GM18508 (cell line): ENCODE measurements at regions not wholly inside any gene's neighbourhood (a gene's known extent, or its start where the extent isn't known, plus 50 kb on each side); places are given as distances from the start of the nearest gene placed in this dataset.
"Not testable (repeated sequence)": the region's sequence is repeated elsewhere in the genome, so short reads cannot be mapped to it uniquely, and the experiment has no call there.

ENCODE experiments used
- ATAC-seq: cut with Tn5 transposase; IDR thresholded peaks from one replicate; pipeline ENCODE4 v1.9.1; 2021; ENCODE audit warnings: moderate number of reproducible peaks; ENCODE audit not compliant: insufficient read depth, unreplicated experiment

DNA sequence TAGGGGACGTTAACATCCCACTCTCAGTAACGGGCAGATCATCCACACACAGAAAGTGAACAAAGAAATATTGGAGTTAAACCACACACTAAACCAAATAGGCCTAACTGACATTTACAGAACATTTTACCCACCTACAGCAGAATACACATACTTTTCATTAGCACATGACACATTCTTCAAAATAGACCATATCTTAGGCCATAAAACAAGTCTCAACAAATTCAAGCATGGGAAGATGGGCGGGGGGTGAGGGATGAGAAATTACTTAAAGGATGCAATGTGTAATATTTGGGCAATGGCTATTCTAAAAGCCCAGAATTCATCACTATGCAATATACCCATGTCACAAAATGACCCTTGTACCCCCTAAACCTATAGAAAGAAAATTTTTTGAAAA, 226.2 kb downstream of the ATPSCKMT start:
- ATAC-seq, result no peak

DNA sequence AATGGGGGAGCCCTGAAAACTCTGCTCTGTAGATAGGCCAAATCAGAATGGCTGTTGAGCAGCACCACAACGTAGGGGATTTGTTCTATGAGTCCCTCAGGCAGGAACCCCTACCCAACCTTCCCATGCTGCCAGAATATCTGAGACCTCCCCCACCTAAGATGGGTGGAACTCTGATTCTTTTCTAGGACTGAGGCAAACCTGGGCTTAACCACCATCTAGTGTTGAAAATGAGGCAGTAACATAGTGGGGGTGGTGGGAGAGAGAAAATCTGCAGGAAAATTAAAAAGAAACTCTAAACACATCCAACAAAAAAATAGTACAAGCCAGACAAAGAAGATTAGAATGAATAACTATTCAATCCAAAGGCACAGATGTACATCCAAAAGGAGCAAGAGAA, 228.4 kb downstream of the ATPSCKMT start:
- no peak for ATAC-seq

DNA sequence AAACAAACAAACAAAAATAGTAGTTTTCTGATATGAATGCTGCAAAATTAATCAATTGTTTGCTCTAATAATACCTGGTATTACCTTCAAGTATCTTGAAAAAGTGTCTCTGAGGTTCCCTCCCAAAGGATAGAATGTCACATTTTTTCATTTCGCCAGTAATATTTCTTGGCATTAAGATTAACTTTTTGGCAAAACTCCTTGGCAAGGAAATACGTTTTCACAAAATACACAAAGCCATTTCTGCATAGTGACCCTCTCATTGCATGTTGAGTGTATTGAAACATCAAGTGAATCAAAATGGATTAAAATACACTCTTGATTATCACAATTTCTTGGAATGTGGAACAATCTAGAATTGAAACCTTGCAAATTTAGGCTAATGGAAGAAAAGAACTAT, 230.5 kb downstream of the ATPSCKMT start:
- ATAC-seq, result no peak

DNA sequence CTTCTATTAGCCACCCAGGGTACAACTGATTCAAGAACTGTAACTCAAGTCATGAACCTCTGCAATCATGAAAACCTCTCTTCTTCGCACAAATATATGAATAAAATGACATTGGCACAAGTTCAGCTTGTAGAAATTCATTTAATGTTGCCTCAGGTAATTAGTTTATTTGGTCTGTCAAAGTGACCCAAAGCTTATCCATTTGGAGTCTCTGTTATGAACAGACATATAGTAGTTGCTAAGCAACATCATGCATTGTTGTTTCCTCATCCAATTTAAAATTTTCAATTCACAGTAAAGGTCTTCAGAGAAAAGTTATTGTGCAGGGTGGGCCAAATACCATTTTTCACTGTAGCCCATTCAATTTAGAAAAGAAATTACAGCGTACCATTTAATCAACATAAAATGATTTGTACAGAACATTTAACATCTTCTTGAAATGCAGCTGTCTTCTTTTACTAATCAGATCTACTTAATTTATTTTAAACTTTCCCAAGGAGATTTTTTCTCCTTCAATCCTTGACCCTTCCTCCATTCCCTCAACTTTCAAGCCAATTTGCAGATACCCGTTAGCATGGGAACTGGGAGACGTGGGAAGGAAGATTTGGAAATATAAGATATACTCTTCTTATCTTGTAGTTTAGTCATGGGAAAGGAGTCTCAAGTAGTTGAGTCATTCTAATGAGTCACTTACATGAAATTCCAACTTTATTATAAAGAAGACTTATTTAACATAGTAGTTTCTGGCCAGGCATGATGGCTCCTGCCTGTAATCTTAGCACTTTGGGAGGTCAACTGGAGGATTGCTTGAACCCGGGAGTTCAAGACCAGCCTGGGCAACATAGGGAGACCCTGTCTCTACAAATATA, 231.3 kb downstream of the ATPSCKMT start:
- no peak for ATAC-seq

DNA sequence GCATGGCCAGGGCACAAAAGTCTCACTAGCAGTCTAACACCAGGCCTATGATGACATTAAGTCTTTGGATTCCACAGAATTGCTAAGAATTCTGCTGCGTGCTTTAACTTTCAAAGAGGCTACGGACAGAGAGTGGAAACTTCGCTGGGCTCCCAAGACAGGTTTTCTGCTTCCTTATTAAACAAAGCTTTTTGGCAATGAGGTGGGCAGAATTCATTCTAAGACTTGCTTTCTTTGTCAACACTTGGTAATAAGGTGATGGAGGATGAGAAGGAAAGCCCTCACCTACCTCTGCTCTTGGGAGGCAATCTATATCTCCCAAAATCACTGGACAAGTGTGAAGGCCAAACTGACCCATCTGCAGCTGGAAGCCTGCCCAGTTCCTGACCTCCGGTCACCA, 231.9 kb downstream of the ATPSCKMT start:
- ATAC-seq, result no peak

DNA sequence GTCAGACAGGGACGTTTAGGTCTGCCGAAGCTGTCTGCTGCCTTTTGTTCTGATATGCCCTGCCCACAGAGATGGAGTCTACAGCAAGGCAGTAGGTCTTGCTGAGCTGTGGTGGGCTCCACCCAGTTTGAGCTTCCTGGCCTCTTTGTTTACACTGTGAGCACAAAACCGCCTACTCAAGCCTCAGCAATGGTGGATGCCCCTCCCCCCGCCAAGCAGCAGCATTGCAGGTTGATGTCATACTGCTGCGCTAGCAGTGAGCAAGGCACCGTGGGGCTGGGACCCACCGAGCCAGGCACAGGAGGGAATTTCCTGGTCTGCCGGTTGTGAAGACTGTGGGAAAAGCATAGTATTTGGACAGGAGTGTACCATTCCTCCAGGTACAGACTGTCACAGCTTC, 233.1 kb downstream of the ATPSCKMT start:
- ATAC-seq, result not testable (repeated sequence)

DNA sequence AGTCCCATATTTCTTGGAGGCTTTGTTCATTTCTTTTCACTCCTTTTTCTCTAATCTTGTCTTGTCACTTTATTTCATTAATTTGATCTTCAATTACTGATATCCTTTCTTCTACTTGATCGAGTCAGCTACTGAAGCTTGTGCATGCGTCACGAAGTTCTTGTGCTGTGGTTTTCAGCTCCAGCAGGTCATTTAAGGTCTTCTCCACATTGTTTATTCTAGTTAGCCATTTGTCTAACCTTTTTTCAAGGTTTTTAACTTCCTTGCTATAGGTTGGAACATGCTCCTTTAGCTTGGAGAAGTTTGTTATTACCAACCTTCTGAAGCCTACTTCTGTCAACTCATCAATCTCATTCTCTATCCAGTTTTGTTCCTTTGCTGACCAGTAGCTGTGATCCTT, 234.0 kb downstream of the ATPSCKMT start:
- not testable (repeated sequence) for ATAC-seq

DNA sequence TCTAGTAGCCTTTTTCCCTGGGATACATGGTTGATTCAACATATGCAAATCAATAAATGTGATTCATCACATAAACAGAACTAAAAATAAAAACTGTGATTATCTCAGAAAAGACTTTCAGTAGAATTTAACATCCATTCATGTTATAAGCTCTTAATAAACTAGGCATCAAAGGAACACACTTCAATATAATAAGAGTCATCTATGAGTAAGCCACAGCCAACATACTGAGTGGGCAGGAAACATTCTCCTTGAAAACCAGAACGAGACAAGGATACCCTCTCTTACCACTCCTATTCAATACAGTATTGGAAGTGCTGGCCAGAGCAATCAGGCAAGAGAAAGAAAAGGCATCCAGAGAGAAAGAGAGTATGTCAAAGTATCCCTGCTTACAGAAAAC, 239.9 kb downstream of the ATPSCKMT start:
- no peak for ATAC-seq

DNA sequence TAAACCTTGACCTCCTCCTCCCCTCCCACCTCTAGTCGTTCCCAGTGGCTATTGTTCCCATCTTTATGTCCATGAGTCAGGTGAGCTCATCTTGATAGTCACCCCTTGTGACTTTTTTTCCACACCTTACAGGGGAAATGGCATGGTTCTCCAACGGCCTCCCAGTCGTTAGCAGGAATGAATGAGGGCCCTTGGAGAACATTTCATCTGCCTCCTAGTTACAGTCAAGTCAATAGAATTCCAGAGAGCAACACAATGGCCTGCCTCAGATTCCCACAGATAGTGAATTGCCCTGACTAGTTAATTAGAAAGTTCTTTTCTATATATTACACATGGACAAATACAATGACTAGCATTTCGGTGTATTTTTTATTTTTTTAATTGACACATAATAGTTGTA, 262.6 kb downstream of the ATPSCKMT start:
- no peak for ATAC-seq

DNA sequence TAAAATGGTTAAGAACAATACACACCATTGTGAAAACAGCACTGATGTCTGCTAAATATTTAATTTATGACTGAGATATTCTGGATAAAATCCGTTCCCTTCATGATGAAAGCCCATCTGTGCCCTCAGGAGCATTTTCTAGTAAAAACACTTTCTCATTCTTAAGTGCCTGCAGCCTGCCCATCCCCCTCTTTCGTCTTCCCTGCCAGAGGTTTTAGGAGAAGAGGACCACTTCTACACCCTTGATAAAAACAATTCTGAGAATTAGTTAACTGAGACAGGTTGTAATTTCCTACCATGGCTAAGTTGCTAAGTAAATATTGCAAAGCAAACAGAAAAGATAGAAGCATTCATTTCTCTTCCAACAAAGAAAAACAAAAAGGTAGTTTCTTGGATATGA, 272.6 kb downstream of the ATPSCKMT start:
- ATAC-seq, result no peak

DNA sequence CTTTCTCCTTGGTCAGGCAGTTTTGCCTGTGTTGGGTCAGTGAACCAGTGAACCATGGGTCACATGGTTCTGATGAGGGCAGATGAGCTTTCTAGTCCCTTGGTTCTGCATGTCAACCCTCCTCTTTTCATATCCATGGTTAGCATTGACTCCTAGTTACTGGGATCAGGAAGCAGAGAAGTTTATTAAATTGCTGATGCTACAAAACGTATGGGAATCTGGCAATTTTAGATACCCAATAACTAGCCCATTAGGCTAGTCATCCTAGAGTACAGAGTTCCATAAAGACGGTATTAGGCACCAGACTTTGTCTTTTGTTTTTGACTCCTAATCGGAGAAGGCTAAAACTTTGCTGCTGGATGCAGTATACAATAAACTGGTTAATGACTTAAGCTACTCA, 273.1 kb downstream of the ATPSCKMT start:
- no peak for ATAC-seq

DNA sequence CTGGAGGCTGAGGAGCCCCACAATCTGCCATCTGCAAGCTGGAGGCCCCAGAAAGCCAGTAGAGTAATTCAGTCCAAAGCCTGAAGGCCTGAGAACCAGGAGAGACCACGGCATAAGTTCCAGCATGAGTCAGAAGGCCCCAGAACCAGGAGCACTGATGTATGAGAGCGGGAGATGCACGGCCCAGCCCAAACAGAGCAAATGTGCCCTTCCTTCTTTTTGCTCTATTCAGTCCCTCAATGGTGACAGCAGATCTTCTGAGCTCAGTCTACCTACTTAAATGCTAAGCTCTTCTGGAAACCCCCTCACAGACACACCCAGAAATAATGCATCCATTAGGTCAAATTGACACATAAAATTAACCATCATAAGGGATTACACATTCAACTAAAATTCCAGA, 277.6 kb downstream of the ATPSCKMT start:
- no peak for ATAC-seq

DNA sequence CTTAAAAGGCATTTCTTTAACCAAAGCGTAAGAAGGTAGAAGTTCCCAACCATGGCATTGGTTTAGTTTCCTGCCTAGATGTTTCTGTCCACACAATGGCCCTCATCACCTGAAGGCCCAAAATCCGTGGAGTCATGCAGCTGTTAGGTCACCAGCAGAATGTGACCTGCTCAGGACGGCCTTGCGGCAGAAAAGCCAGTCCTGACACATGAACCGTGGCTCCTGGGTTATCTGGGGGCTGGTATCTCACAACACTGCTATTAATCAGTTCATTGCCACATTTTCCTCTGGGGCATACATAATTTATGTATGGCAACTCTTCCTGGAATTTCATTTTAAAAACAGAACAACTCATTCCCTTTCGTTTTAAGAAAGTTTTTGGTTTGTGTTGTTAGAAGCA, 278.4 kb downstream of the ATPSCKMT start:
- ATAC-seq, result no peak

DNA sequence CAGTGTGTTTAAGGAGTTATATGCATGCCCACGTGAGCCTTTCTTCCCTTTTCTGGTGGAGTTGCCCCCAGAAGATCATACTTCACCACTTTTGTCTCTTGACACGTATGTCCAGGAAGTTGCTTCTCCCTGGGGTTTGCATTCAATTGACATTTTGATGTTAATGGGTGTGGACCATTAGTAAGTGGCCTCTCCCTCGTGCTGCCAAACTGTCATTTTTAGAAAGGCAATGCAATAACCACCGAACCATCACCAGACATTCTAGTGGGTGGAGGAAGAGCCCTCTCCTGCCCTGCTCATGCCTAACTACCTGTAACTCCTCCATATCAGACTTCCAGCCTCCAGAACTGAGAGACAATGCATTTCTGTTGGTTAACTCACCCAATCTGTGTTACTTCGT, 290.8 kb downstream of the ATPSCKMT start:
- no peak for ATAC-seq

DNA sequence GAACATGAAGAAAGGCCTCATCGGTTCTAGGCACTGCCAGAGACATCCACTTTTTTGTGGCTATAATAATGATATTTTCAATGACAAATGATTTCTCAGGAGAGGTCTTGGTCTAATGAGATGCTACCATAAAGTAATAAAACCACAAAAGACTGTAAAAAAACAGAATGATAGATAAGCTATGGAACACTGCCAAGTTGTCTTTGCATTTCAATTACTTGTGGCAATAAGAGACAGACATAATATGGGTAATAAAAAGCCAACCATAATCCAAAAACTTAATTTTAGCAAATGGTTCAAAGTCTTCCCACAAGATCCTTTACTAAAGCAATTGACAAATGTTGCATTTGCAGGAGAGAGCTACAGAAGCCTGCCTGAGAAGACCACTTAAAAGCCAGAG, 292.5 kb downstream of the ATPSCKMT start:
- no peak for ATAC-seq

DNA sequence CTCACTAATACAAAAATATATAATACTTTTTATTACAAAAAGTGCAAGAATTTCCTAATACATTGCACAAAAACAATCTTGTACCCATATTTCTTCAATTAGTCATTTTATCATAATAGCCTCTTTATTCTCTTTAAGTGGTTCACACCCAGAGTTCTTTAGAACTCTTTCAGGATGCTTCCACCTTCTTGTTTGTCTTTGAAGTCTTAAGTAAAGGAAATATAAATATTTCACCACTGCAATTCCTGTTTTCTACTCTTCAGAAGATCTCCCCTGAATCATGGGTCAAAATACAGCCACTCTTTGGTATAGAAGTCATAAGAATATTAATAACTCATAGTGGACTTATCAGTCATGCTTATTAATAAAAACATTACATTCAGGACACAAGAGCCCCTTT, 293.0 kb downstream of the ATPSCKMT start:
- no peak for ATAC-seq

DNA sequence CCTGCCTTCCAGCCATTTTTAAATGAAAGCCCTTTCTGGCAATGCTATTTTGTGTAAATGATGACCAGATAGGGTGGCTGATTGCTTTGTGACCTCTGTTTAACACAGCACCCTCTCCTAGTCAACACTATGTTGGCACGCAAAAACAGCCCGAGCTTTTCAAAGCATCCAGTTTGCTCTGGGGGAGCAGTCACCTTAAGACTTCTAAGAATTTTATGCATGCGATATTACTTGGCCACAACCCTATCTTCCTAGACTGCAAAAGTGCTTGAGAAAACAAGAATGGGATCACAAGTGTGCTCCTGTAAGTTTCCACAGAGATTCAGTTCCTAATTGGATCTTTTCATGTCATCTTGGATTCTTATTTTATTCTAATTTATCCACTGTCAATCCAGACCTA, 294.1 kb downstream of the ATPSCKMT start:
- ATAC-seq, result no peak

DNA sequence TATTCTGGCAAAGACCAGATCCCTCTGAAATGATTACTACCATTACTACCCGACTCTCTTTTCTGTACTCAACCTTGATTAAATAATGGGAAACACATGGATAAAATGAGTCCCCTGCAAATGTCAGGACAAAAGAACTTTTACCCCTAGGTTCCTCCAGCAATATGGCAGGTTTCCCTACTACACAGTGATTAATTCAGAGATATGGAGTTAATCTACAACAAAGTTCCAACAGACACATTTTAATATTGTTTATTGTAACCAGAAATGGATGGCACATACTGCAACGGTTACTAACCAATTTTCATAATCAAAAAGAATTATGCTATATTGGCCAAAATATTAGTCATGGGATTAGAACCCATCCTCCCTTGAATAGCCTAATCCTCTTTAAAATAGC, 294.8 kb downstream of the ATPSCKMT start:
- no peak for ATAC-seq

DNA sequence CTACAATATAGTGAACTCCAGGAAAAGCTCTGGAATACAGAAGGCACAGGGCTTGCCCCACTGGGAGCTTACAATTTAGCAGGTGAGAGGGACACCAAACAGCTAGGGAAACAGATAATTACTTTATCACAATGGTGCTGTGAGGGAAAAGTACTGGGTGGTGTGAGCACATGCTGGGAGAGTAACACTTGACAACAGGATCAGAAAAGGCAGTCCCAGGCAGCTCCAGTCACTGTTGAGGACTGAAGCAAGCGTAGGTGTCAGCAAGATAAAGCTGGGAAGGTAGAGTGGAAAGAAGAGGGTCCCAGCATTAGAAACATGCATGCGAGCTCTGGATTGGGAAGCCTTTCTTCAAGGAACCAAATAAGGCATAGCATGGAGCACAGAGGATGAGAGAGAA, 296.0 kb downstream of the ATPSCKMT start:
- no peak for ATAC-seq

DNA sequence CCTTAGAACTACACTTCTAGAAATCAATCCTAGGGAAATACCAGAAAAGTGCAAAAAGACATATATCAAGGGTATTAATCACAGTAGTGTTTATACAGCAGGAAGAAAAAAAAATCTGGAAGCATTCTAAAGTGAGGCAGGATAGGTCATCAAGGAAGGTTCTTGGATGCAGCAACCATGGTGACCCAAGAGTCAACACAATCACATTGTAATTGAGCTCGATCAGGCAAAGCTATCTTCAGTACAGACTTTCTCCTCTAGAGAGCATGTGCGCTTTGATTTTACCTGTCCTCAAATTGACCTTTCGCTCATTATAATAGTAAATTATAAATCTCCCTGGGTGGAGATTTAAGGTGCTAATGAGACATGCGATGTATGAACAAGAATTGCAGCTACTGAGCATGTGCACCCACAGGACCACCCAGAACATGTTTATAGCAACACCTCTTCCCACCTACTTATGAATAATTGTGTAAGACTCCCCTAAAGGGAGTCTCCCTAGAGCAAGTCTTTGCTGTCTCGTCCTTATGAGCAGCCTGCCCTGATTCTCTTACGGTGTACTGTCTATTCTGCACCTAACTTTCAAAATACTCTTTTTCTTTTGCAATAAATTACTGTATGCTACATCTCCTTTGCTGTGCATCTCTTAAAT, 297.7 kb downstream of the ATPSCKMT start:
- ATAC-seq, result no peak

DNA sequence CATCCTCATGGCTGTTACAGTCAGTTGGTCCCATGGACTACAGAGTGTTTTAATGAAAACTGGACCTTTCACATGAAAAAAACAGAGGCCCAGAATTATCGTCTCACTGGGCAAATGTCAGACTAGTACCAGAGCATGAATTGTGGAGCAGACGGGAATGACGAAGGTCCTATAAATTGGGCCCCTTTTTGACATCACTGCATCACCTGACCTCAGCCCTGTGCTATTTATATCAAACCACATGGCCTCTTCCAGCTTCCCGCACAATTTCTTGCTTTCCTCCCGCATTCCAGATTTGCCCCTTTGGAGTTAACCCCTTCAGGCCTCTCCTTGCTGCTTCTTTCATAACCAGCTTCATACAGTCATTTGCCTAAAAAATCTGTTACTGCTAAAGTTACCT, 301.7 kb downstream of the ATPSCKMT start:
- ATAC-seq, result no peak

DNA sequence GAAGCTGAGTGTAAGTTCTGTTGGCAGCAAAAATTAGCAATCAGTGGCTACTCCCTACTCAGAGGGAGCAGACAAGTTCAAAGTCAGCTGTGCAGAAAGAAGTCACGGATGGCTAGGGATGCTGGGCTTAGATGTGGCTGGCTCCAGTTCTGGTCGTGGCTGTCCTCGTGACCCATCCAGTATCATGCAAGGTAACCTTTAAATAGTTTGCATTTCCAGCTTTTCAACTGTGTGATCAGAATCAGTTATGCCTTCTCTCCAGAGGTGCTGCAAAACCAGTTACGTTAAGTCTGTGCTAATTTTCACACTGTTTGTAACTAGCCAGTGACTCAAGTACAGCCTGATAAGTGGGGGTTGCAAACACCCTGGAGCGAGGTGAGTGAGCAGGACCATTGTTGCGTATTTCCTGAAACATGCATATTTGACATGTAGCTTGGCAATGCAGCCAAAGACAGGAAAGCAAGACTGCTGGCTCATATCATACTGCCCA, 302.4 kb downstream of the ATPSCKMT start:
- ATAC-seq, result no peak
